ENCODE measurements at regions not wholly inside any gene's neighbourhood (a gene's known extent, or its start where the extent isn't known, plus 50 kb on each side); places are given as distances from the start of the nearest gene placed in this dataset.

GRCh38 chr7:42344198-42344755 lies 107.3 kb upstream of the GLI3 start:
- Histone ChIP-seq H3K9ac (ENCODE audit: low read length) (no peak overlapping the region), H3K36me3 (ENCODE audit: low read length) (no peaks in the 10 kb centered on the region), H3F3A (ENCODE audit: insufficient read depth) (no peaks in the 10 kb centered on the region), H3K4me3 (ENCODE audit: insufficient read depth, low read length, poor library complexity, severe bottlenecking) (no peak overlapping the region), H3K9me2 (replicated peaks; ENCODE audit: insufficient read depth, low read length) (no peaks in the 10 kb centered on the region), H3K79me2 (ENCODE audit: insufficient read depth, low read length) (no peaks in the 10 kb centered on the region), H4K20me1 (ENCODE audit: low read depth, low read length) (no peaks in the 10 kb centered on the region), H3K4me2 (ENCODE audit: low read depth, low read length, poor library complexity, severe bottlenecking) (no peak overlapping the region), H2AFZ (ENCODE audit: low read depth, low read length, severe bottlenecking) (no peak overlapping the region), H3K9me3 (ENCODE audit: insufficient read depth, low read length) (no peaks in the 10 kb centered on the region), H3K27ac (ENCODE audit: low read depth, low read length) (no peak overlapping the region), H3K27me3 (ENCODE audit: low read length) (no peaks in the 10 kb centered on the region)
- no peak for TF ChIP-seq EZH2phosphoT487 (conservative IDR thresholded peaks at IDR 0.05; ENCODE audit: low read length)
- TF ChIP-seq CTCF (IDR thresholded peaks at IDR 0.05; ENCODE audit: insufficient read depth, low read length, poor library complexity, severe bottlenecking): no peak

GRCh38 chr7:42342381-42342780 lies 105.4 kb upstream of the GLI3 start:
- H4K20me1 ChIP-seq (ENCODE audit: low read depth, low read length): no peaks in the 10 kb centered on the region
- no peak overlapping the region for H2AFZ ChIP-seq (ENCODE audit: low read depth, low read length, severe bottlenecking)
- no peaks in the 10 kb centered on the region for H3K9me2 ChIP-seq (replicated peaks; ENCODE audit: insufficient read depth, low read length)
- H3K9me3 ChIP-seq (ENCODE audit: insufficient read depth, low read length): no peaks in the 10 kb centered on the region
- H3K27ac ChIP-seq (ENCODE audit: low read depth, low read length): no peak overlapping the region
- TF ChIP-seq EZH2phosphoT487 (conservative IDR thresholded peaks at IDR 0.05; ENCODE audit: low read length) (no peak), CTCF (IDR thresholded peaks at IDR 0.05; ENCODE audit: insufficient read depth, low read length, poor library complexity, severe bottlenecking) (no peak)
- no peak overlapping the region for H3K4me2 ChIP-seq (ENCODE audit: low read depth, low read length, poor library complexity, severe bottlenecking)
- H3K9ac ChIP-seq (ENCODE audit: low read length): no peak overlapping the region
- no peak overlapping the region for H3K4me3 ChIP-seq (ENCODE audit: insufficient read depth, low read length, poor library complexity, severe bottlenecking)
- no peaks in the 10 kb centered on the region for H3K27me3 ChIP-seq (ENCODE audit: low read length)
- H3F3A ChIP-seq (ENCODE audit: insufficient read depth): no peaks in the 10 kb centered on the region
- no peaks in the 10 kb centered on the region for H3K36me3 ChIP-seq (ENCODE audit: low read length)
- no peaks in the 10 kb centered on the region for H3K79me2 ChIP-seq (ENCODE audit: insufficient read depth, low read length)

GRCh38 chr7:42340436-42340835 lies 103.4 kb upstream of the GLI3 start:
- Histone ChIP-seq H3K9me2 (replicated peaks; ENCODE audit: insufficient read depth, low read length) (no peaks in the 10 kb centered on the region), H2AFZ (ENCODE audit: low read depth, low read length, severe bottlenecking) (no peak overlapping the region), H3K27me3 (ENCODE audit: low read length) (no peaks in the 10 kb centered on the region), H4K20me1 (ENCODE audit: low read depth, low read length) (no peaks in the 10 kb centered on the region), H3K9me3 (ENCODE audit: insufficient read depth, low read length) (no peaks in the 10 kb centered on the region), H3K4me2 (ENCODE audit: low read depth, low read length, poor library complexity, severe bottlenecking) (no peak overlapping the region), H3K4me3 (ENCODE audit: insufficient read depth, low read length, poor library complexity, severe bottlenecking) (no peak overlapping the region), H3K9ac (ENCODE audit: low read length) (no peak overlapping the region), H3K36me3 (ENCODE audit: low read length) (no peaks in the 10 kb centered on the region), H3F3A (ENCODE audit: insufficient read depth) (no peaks in the 10 kb centered on the region), H3K27ac (ENCODE audit: low read depth, low read length) (no peak overlapping the region), H3K79me2 (ENCODE audit: insufficient read depth, low read length) (no peaks in the 10 kb centered on the region)
- TF ChIP-seq EZH2phosphoT487 (conservative IDR thresholded peaks at IDR 0.05; ENCODE audit: low read length): no peak
- no peak for TF ChIP-seq CTCF (IDR thresholded peaks at IDR 0.05; ENCODE audit: insufficient read depth, low read length, poor library complexity, severe bottlenecking)

Measured in SU-DHL-6 (cell line).